ELF-1 (cell line): ENCODE measurements at regions not wholly inside any gene's neighbourhood (a gene's known extent, or its start where the extent isn't known, plus 50 kb on each side); places are given as distances from the start of the nearest gene placed in this dataset.
"Not testable (repeated sequence)": the region's sequence is repeated elsewhere in the genome, so short reads cannot be mapped to it uniquely, and the experiment has no call there.

Source experiments
- DNase-seq: peaks from one replicate; pipeline ENCODE4 v3.0.0-alpha.2; 2016; ENCODE audit warnings: low read depth, low spot score

GRCh38 chr7:6990426-6991152, 164.5 kb upstream of the CCZ1B start:
- DNase-seq = not testable (repeated sequence)

GRCh38 chr7:6991169-6991611, 165.1 kb upstream of the CCZ1B start:
- DNase-seq = peak; percentile 83

GRCh38 chr7:6991686-6992085, 165.6 kb upstream of the CCZ1B start:
- not testable (repeated sequence) for DNase-seq

GRCh38 chr7:6992133-6992532, 166.1 kb upstream of the CCZ1B start:
- peak; percentile 23 for DNase-seq

- DNase-seq = not testable (repeated sequence)
These were observed 169.0 kb upstream of the CCZ1B start for GRCh38 chr7:6995026-6995425.

- peak; percentile 36 for DNase-seq
These were observed 169.6 kb upstream of the CCZ1B start for GRCh38 chr7:6995493-6996289.

- DNase-seq = not testable (repeated sequence)
These were observed 173.1 kb upstream of the CCZ1B start for GRCh38 chr7:6999067-6999666.

- peak; percentile 79 for DNase-seq
These were observed 176.5 kb upstream of the CCZ1B start for GRCh38 chr7:7002418-7003062.

GRCh38 chr7:7005303-7005702, 177.0 kb upstream of the C1GALT1 start:
- DNase-seq = no peak

GRCh38 chr7:7005949-7006348, 176.4 kb upstream of the C1GALT1 start:
- DNase-seq = not testable (repeated sequence)

- DNase-seq = peak; percentile 20
These were observed 171.1 kb upstream of the C1GALT1 start for GRCh38 chr7:7011241-7011640.

GRCh38 chr7:7011751-7012150, 170.6 kb upstream of the C1GALT1 start:
- not testable (repeated sequence) for DNase-seq

GRCh38 chr7:7014827-7015595, 167.3 kb upstream of the C1GALT1 start:
- DNase-seq = no peak

GRCh38 chr7:7017707-7018280, 164.6 kb upstream of the C1GALT1 start:
- no peak for DNase-seq

- no peak for DNase-seq
These were observed 164.1 kb upstream of the C1GALT1 start for GRCh38 chr7:7018290-7018689.

GRCh38 chr7:7032221-7032620, 150.1 kb upstream of the C1GALT1 start:
- no peak for DNase-seq

GRCh38 chr7:7035851-7036250, 146.5 kb upstream of the C1GALT1 start:
- DNase-seq = no peak

GRCh38 chr7:7042286-7042893, 140.0 kb upstream of the C1GALT1 start:
- peak; percentile 8 for DNase-seq

- no peak for DNase-seq
These were observed 137.5 kb upstream of the C1GALT1 start for GRCh38 chr7:7044806-7045205.

GRCh38 chr7:7048213-7048612, 134.1 kb upstream of the C1GALT1 start:
- no peak for DNase-seq
